ENCODE measurements at regions not wholly inside any gene's neighbourhood (a gene's known extent, or its start where the extent isn't known, plus 50 kb on each side); places are given as distances from the start of the nearest gene placed in this dataset.

DNA sequence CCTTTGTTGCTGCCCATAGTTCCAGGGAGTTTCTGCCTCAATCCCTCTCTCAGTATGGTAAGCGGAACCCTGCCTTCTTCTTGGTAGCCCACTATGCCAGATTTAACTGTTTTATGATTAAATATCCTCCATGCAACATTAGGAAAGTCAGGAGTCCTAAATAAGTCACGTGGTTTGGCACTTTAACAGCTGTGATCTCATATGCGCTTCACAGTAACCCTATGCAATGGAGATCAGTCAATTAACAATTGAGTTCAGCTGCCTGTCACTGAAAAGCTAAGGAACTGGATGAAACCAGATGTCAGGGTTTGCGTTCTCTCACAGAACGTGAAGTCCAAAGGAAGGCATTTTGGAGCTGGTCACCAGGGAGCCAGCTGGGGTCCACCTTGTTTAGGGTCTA, 81.6 kb downstream of the PSMB1 start:
- H3K9me3 ChIP-seq = 0 out of 2 replicates have a peak, but pooled peaks cover 6% of the 10 kb centered on the region
- intact Hi-C loops (cut with micrococcal nuclease; ENCODE audit: unreplicated experiment) = no loop called here
- no peak for DNase-seq
- TF ChIP-seq, protein P1, sequence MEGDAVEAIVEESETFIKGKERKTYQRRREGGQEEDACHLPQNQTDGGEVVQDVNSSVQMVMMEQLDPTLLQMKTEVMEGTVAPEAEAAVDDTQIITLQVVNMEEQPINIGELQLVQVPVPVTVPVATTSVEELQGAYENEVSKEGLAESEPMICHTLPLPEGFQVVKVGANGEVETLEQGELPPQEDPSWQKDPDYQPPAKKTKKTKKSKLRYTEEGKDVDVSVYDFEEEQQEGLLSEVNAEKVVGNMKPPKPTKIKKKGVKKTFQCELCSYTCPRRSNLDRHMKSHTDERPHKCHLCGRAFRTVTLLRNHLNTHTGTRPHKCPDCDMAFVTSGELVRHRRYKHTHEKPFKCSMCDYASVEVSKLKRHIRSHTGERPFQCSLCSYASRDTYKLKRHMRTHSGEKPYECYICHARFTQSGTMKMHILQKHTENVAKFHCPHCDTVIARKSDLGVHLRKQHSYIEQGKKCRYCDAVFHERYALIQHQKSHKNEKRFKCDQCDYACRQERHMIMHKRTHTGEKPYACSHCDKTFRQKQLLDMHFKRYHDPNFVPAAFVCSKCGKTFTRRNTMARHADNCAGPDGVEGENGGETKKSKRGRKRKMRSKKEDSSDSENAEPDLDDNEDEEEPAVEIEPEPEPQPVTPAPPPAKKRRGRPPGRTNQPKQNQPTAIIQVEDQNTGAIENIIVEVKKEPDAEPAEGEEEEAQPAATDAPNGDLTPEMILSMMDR (IDR thresholded peaks at IDR 0.05; ENCODE audit: insufficient read depth in 1 of 2, low read depth in 1 of 2, low read length in 1 of 2, severe bottlenecking in 1 of 2, unreplicated experiment in 1 of 2) = no peak
- POLR2A ChIA-PET = no interaction called here
- Mint-ChIP-seq H3K4me3 (ENCODE audit: unreplicated experiment) (no peak overlapping the region), H3K27me3 (ENCODE audit: insufficient read depth, unreplicated experiment) (no peaks in the 10 kb centered on the region), H3K27ac (ENCODE audit: unreplicated experiment) (no peak overlapping the region), H3K9me3 (ENCODE audit: unreplicated experiment) (no peaks in the 10 kb centered on the region), H3K4me1 (ENCODE audit: low read depth, unreplicated experiment) (no peaks in the 10 kb centered on the region), H3K36me3 (ENCODE audit: insufficient read depth, unreplicated experiment) (no peaks in the 10 kb centered on the region)
- H3K27me3 ChIP-seq (replicated peaks; ENCODE audit: control insufficient read depth, insufficient read depth, low read length) = no peaks in the 10 kb centered on the region
- no peaks in the 10 kb centered on the region for H3K36me3 ChIP-seq (ENCODE audit: control insufficient read depth, insufficient read depth, low read length)
- no peaks in the 10 kb centered on the region for H3K4me1 ChIP-seq
- CTCF ChIA-PET = no interaction called here
- H3K4me3 ChIP-seq (ENCODE audit: low read depth, low read length) = no peak overlapping the region
- BruUV-seq (replicated peaks) = no TSS peak

GRCh38 chr6:170470734-170471133, 82.4 kb downstream of the PSMB1 start:
- H3K27ac Mint-ChIP-seq (ENCODE audit: unreplicated experiment) = no peak overlapping the region

DNA sequence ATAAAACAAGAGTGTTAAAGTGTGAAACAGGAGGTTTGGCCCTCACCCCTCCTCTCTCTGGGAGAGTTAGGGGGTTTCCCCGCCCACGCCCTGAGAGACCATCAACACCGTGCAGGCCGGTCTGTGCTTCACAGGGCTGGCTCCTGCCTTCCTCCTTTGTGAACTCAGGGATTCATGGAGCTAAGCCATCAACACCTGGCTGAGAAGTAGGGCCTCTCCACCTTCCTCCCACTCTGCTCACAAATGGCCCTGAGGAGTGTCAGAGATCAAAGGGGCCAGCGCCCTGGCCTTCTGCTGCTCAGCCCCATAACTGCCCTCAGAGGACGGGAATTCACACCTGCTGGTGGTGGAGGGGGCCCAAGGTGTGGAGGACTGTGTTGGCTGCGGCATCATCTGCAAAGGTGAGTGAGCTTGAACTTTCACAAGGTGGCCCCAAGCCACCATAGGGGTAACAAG, 88.6 kb downstream of the PSMB1 start:
- H3K4me3 ChIP-seq (ENCODE audit: low read depth, low read length) = no peak overlapping the region
- Mint-ChIP-seq H3K27ac (ENCODE audit: unreplicated experiment) (no peak overlapping the region), H3K27me3 (ENCODE audit: insufficient read depth, unreplicated experiment) (peaks cover 2% of the 10 kb centered on the region), H3K4me3 (ENCODE audit: unreplicated experiment) (no peak overlapping the region), H3K4me1 (ENCODE audit: low read depth, unreplicated experiment) (no peaks in the 10 kb centered on the region), H3K9me3 (ENCODE audit: unreplicated experiment) (no peaks in the 10 kb centered on the region), H3K36me3 (ENCODE audit: insufficient read depth, unreplicated experiment) (no peaks in the 10 kb centered on the region)
- no peaks in the 10 kb centered on the region for H3K4me1 ChIP-seq
- BruUV-seq (replicated peaks) = no TSS peak
- no peaks in the 10 kb centered on the region for H3K27me3 ChIP-seq (replicated peaks; ENCODE audit: control insufficient read depth, insufficient read depth, low read length)
- intact Hi-C loops (cut with micrococcal nuclease; ENCODE audit: unreplicated experiment) = no loop called here
- DNase-seq = no peak
- TF ChIP-seq, protein P1 (IDR thresholded peaks at IDR 0.05; ENCODE audit: insufficient read depth in 1 of 2, low read depth in 1 of 2, low read length in 1 of 2, severe bottlenecking in 1 of 2, unreplicated experiment in 1 of 2) = no peak
- CTCF ChIA-PET = no interaction called here
- no peaks in the 10 kb centered on the region for H3K36me3 ChIP-seq (ENCODE audit: control insufficient read depth, insufficient read depth, low read length)
- 0 out of 2 replicates have a peak, but pooled peaks cover 6% of the 10 kb centered on the region for H3K9me3 ChIP-seq
- POLR2A ChIA-PET = no interaction called here

More at GRCh38 chr6:170470734-170471133, 82.4 kb downstream of the PSMB1 start:
- POLR2A ChIA-PET = no interaction called here
- BruUV-seq (replicated peaks) = no TSS peak
- Histone ChIP-seq H3K4me1 (no peaks in the 10 kb centered on the region), H3K36me3 (ENCODE audit: control insufficient read depth, insufficient read depth, low read length) (no peaks in the 10 kb centered on the region), H3K4me3 (ENCODE audit: low read depth, low read length) (no peak overlapping the region), H3K9me3 (0 out of 2 replicates have a peak, but pooled peaks cover 6% of the 10 kb centered on the region), H3K27me3 (replicated peaks; ENCODE audit: control insufficient read depth, insufficient read depth, low read length) (no peaks in the 10 kb centered on the region)
- Mint-ChIP-seq H3K4me3 (ENCODE audit: unreplicated experiment) (no peak overlapping the region), H3K36me3 (ENCODE audit: insufficient read depth, unreplicated experiment) (no peaks in the 10 kb centered on the region), H3K9me3 (ENCODE audit: unreplicated experiment) (no peaks in the 10 kb centered on the region), H3K27me3 (ENCODE audit: insufficient read depth, unreplicated experiment) (no peaks in the 10 kb centered on the region), H3K4me1 (ENCODE audit: low read depth, unreplicated experiment) (no peaks in the 10 kb centered on the region)
- no peak for DNase-seq
- intact Hi-C loops (cut with micrococcal nuclease; ENCODE audit: unreplicated experiment) = no loop called here
- CTCF ChIA-PET = no interaction called here
- TF ChIP-seq, protein P1 (IDR thresholded peaks at IDR 0.05; ENCODE audit: insufficient read depth in 1 of 2, low read depth in 1 of 2, low read length in 1 of 2, severe bottlenecking in 1 of 2, unreplicated experiment in 1 of 2) = no peak

Data from Caco-2 (cell line).